MM.1S (cell line): ENCODE measurements at regions not wholly inside any gene's neighbourhood (a gene's known extent, or its start where the extent isn't known, plus 50 kb on each side); places are given as distances from the start of the nearest gene placed in this dataset.

Experiments used
- DNase-seq: peaks from one replicate; pipeline ENCODE4 v3.0.0-alpha.2; 2015
- H2AFZ ChIP-seq: fragments of 300-600 bp; sonication (generic); 2 replicates; pipeline ENCODE4 v1.6.0; 2016; ENCODE audit warnings: antibody characterized with exemption, low read length
- H3F3A ChIP-seq: fragments of 300-600 bp; sonication (generic); 2 replicates; pipeline ENCODE4 v1.6.1; 2016; ENCODE audit warnings: mild to moderate bottlenecking, antibody characterized with exemption, low read length, moderate library complexity, mixed read lengths; ENCODE audit not compliant: insufficient read depth
- H3K27ac ChIP-seq: fragments of 300-600 bp; sonication (generic); 2 replicates; pipeline ENCODE4 v1.5.1; 2016; ENCODE audit warnings: mild to moderate bottlenecking, low read length
- H3K27me3 ChIP-seq: fragments of 300-600 bp; sonication (generic); replicated peaks from 2 replicates; pipeline ENCODE4 v1.6.0; 2016; ENCODE audit warnings: low read length; ENCODE audit not compliant: insufficient read depth
- H3K36me3 ChIP-seq: fragments of 300-600 bp; sonication (generic); replicated peaks from 2 replicates; pipeline ENCODE4 v1.6.1; 2016; ENCODE audit warnings: mild to moderate bottlenecking, low read length, mixed read lengths; ENCODE audit not compliant: insufficient read depth
- H3K4me1 ChIP-seq: fragments of 300-600 bp; sonication (generic); 2 replicates; pipeline ENCODE4 v1.6.1; 2016; ENCODE audit warnings: low read length, mixed read lengths
- H3K4me2 ChIP-seq: fragments of 300-600 bp; sonication (generic); 2 replicates; pipeline ENCODE4 v1.6.0; 2016; ENCODE audit warnings: low read depth, low read length
- H3K4me3 ChIP-seq: fragments of 300-600 bp; sonication (generic); 2 replicates; pipeline ENCODE4 v1.5.1; 2016; ENCODE audit warnings: low read length, mixed read lengths
- H3K79me2 ChIP-seq: fragments of 300-600 bp; sonication (generic); 2 replicates; pipeline ENCODE4 v1.6.1; 2016; ENCODE audit warnings: mixed run types, low read length, mixed read lengths
- H3K9ac ChIP-seq: fragments of 300-600 bp; sonication (generic); 2 replicates; pipeline ENCODE4 v1.6.1; 2016; ENCODE audit warnings: low read length, mixed read lengths
- H3K9me2 ChIP-seq: fragments of 300-600 bp; sonication (generic); replicated peaks from 2 replicates; pipeline ENCODE4 v1.6.1; 2016; ENCODE audit warnings: mild to moderate bottlenecking, low read length, mixed read lengths; ENCODE audit not compliant: insufficient read depth
- H3K9me3 ChIP-seq: fragments of 300-600 bp; sonication (generic); replicated peaks from 2 replicates; pipeline ENCODE4 v1.6.1; 2016; ENCODE audit warnings: mild to moderate bottlenecking, low read length, mixed read lengths; ENCODE audit not compliant: insufficient read depth
- H4K20me1 ChIP-seq: fragments of 300-600 bp; sonication (generic); 2 replicates; pipeline ENCODE4 v1.6.1; 2016; ENCODE audit warnings: mild to moderate bottlenecking, low read length, moderate library complexity, mixed read lengths; ENCODE audit not compliant: insufficient read depth
- EZH2 ChIP-seq: fragments of 300-600 bp; sonication (generic); optimal IDR thresholded peaks from 2 replicates; pipeline ENCODE3; 2017; ENCODE audit warnings: low read depth, mild to moderate bottlenecking, antibody characterized with exemption, low read length, mixed read lengths
- EZH2phosphoT487 ChIP-seq: fragments of 300-600 bp; sonication (generic); IDR thresholded peaks from 2 replicates; pipeline ENCODE4 v1.6.1; 2018; ENCODE audit warnings: antibody characterized with exemption, low read length
- TF ChIP-seq, protein P1 (sequence below): fragments of 300-600 bp; sonication (generic); IDR thresholded peaks from 2 replicates; pipeline ENCODE4 v1.5.1; 2016; ENCODE audit warnings: antibody characterized with exemption, low read length, mixed read lengths

DNA sequence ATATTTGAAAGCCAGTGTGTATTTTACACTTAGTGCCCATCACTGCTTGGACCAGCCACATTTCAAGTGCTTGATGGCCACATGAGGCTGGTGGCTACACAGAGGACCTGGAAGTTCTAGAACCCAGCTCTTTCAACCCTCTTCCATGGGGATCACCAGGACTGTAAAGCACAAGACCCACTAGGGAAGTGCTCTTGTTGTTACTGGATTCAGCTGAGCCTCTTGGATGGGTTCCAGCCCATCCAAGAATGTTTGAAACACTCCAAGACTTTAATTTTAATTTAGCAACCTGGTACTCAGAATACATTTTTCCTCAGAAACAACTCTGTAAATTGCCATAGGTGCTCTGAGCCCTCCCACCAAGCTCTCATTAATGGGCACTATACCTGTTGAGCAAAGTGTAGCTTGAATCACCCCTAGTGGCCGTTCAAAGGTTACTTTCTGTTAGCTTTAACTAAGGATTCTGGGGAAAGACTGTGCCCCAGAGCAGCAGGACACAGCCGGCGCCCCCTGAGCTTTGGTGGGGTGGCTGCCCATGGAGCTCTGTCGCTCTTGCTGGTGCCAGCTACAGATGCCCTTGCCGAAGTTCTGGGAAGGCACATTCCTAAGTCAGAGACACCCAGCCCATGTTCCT, 212.4 kb downstream of the HSD17B3 start:
- no peaks in the 10 kb centered on the region for H3K79me2 ChIP-seq
- no peaks in the 10 kb centered on the region for H3K9me2 ChIP-seq
- no peaks in the 10 kb centered on the region for H3F3A ChIP-seq
- H3K27me3 ChIP-seq = no peaks in the 10 kb centered on the region
- no peak overlapping the region for H3K9ac ChIP-seq
- H3K4me3 ChIP-seq = no peak overlapping the region
- no peaks in the 10 kb centered on the region for H3K4me1 ChIP-seq
- no peak overlapping the region for H2AFZ ChIP-seq
- no peak overlapping the region for H3K4me2 ChIP-seq
- H3K27ac ChIP-seq = no peak overlapping the region
- H4K20me1 ChIP-seq = no peaks in the 10 kb centered on the region
- no peaks in the 10 kb centered on the region for H3K9me3 ChIP-seq
- H3K36me3 ChIP-seq = no peaks in the 10 kb centered on the region
- DNase-seq = no peak
- TF ChIP-seq, protein P1, sequence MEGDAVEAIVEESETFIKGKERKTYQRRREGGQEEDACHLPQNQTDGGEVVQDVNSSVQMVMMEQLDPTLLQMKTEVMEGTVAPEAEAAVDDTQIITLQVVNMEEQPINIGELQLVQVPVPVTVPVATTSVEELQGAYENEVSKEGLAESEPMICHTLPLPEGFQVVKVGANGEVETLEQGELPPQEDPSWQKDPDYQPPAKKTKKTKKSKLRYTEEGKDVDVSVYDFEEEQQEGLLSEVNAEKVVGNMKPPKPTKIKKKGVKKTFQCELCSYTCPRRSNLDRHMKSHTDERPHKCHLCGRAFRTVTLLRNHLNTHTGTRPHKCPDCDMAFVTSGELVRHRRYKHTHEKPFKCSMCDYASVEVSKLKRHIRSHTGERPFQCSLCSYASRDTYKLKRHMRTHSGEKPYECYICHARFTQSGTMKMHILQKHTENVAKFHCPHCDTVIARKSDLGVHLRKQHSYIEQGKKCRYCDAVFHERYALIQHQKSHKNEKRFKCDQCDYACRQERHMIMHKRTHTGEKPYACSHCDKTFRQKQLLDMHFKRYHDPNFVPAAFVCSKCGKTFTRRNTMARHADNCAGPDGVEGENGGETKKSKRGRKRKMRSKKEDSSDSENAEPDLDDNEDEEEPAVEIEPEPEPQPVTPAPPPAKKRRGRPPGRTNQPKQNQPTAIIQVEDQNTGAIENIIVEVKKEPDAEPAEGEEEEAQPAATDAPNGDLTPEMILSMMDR = no peak
- TF ChIP-seq EZH2 (no peak), EZH2phosphoT487 (no peak)

DNA sequence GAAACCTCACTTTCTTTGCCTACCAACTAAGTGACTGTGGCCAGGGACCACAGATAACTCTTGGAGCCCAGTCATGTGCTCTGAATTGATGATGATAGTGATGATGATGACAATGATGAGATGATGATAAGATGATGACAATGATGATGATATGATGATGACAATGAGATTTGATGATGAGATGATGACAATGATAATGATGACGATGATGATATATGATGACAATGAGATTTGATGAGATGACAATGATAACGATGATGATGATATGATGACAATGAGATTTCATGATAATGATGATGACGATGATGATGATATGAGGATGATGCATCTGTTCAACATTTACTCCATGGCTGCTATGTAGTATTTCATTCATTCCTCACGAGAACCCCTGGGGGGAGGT, 213.0 kb downstream of the ERCC6L2 start:
- no peak overlapping the region for H3K4me3 ChIP-seq
- no peaks in the 10 kb centered on the region for H4K20me1 ChIP-seq
- no peak overlapping the region for H3K27ac ChIP-seq
- DNase-seq = no peak
- no peak overlapping the region for H3K9ac ChIP-seq
- no peaks in the 10 kb centered on the region for H3K4me1 ChIP-seq
- no peaks in the 10 kb centered on the region for H3K9me2 ChIP-seq
- H3K79me2 ChIP-seq = no peaks in the 10 kb centered on the region
- TF ChIP-seq EZH2phosphoT487 (no peak), EZH2 (no peak)
- TF ChIP-seq, protein P1 = no peak
- H3K4me2 ChIP-seq = no peak overlapping the region
- no peaks in the 10 kb centered on the region for H3K9me3 ChIP-seq
- H2AFZ ChIP-seq = no peak overlapping the region
- H3K27me3 ChIP-seq = no peaks in the 10 kb centered on the region
- H3F3A ChIP-seq = no peaks in the 10 kb centered on the region
- no peaks in the 10 kb centered on the region for H3K36me3 ChIP-seq

DNA sequence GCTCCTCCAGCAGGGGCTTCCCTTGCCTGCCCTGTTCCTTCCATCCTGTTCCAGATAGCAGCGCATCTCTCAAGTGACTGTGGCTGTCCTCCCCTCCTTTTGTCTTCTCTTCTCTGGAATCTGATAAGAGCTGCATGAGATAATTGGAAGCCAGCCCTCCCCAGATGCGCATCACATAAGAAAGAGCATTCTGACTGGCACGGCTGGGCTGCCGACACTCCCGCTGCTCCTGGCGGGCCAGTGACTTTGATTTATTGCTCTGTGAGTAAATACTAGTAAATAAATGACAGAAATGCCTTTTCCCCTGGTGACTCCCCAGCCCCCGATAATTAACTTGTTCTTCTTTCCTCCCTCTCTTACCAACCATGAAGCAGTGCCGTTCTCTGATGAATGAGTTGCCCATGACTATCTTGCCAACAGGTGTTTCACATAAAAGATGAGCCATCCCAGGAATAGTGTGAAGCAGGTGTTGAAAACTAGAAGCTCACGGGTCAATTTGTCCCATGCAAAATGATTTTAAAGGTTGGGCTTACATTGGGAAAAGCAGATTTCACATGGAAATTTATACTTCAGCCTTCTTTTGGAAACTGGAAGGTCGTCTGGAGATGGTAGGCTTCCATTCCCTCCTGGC, 212.3 kb downstream of the ERCC6L2 start:
- Histone ChIP-seq H3K4me1 (no peaks in the 10 kb centered on the region), H3K9me2 (no peaks in the 10 kb centered on the region), H3K4me2 (no peak overlapping the region), H3K79me2 (no peaks in the 10 kb centered on the region), H3K4me3 (no peak overlapping the region), H3F3A (no peaks in the 10 kb centered on the region), H2AFZ (no peak overlapping the region), H3K27me3 (no peaks in the 10 kb centered on the region), H3K36me3 (no peaks in the 10 kb centered on the region), H3K9ac (no peak overlapping the region), H4K20me1 (no peaks in the 10 kb centered on the region), H3K27ac (no peak overlapping the region), H3K9me3 (no peaks in the 10 kb centered on the region)
- TF ChIP-seq, protein P1 = no peak
- no peak for TF ChIP-seq EZH2
- TF ChIP-seq EZH2phosphoT487 = no peak
- DNase-seq = no peak
